ENCODE measurements at regions not wholly inside any gene's neighbourhood (a gene's known extent, or its start where the extent isn't known, plus 50 kb on each side); places are given as distances from the start of the nearest gene placed in this dataset.

DNA sequence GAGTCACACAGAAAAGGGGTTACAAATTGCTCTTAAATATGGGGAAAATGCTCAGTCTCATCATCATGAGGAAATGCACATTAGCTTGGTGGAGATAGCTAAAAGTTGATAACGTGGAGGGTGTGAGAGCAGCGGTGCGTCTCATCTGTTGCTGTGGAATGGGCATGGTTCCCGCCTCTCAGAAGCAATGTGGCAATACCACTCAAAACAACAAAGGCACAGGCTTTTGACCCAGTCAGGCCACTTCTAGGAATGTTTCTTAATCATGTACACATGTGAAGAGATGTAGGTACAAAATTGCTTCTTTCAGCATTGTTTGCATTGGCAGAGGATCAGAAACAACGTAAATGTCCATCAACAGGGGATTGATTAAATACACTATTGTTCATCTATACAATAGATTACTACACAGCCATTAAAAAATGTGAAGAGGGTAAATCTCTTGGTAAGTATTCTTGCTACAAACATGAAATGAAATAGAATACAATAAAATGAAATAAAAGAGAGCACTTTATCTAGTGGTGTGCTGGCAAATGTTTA is 212.6 kb upstream of the MSX2 start:
- no peak for ATAC-seq
- TF ChIP-seq, protein P1, sequence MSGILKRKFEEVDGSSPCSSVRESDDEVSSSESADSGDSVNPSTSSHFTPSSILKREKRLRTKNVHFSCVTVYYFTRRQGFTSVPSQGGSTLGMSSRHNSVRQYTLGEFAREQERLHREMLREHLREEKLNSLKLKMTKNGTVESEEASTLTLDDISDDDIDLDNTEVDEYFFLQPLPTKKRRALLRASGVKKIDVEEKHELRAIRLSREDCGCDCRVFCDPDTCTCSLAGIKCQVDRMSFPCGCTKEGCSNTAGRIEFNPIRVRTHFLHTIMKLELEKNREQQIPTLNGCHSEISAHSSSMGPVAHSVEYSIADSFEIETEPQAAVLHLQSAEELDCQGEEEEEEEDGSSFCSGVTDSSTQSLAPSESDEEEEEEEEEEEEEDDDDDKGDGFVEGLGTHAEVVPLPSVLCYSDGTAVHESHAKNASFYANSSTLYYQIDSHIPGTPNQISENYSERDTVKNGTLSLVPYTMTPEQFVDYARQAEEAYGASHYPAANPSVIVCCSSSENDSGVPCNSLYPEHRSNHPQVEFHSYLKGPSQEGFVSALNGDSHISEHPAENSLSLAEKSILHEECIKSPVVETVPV (CRISPR knock-in tag; IDR thresholded peaks at IDR 0.05) = no peak
- no peak for TF ChIP-seq ZNF565 (CRISPR knock-in tag; conservative IDR thresholded peaks at IDR 0.05; ENCODE audit: low read depth)

DNA sequence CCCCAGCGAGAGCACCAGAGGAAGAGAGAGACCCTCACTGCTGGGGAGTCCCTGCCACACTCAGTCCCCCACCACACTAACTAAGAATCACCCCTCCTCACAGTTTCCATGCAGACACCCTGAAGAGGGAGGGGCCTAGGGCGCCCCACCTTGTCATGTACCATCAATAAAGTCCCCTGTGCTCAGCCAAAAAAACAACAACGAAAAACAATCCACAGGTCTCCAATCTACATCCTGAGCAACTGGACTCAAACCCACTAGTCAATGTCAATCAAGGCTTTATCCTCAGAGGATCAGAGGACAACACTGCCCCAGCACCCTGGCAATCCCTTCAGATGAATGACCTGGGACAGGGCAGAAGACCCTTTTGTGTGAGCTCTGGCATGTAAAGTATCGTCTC is 210.1 kb upstream of the MSX2 start:
- TF ChIP-seq ARNTL (CRISPR knock-in tag; IDR thresholded peaks at IDR 0.05; ENCODE audit: borderline replicate concordance, low read depth) = no peak
- TF ChIP-seq, protein P1 (CRISPR knock-in tag; IDR thresholded peaks at IDR 0.05) = no peak
- TF ChIP-seq, protein P2, sequence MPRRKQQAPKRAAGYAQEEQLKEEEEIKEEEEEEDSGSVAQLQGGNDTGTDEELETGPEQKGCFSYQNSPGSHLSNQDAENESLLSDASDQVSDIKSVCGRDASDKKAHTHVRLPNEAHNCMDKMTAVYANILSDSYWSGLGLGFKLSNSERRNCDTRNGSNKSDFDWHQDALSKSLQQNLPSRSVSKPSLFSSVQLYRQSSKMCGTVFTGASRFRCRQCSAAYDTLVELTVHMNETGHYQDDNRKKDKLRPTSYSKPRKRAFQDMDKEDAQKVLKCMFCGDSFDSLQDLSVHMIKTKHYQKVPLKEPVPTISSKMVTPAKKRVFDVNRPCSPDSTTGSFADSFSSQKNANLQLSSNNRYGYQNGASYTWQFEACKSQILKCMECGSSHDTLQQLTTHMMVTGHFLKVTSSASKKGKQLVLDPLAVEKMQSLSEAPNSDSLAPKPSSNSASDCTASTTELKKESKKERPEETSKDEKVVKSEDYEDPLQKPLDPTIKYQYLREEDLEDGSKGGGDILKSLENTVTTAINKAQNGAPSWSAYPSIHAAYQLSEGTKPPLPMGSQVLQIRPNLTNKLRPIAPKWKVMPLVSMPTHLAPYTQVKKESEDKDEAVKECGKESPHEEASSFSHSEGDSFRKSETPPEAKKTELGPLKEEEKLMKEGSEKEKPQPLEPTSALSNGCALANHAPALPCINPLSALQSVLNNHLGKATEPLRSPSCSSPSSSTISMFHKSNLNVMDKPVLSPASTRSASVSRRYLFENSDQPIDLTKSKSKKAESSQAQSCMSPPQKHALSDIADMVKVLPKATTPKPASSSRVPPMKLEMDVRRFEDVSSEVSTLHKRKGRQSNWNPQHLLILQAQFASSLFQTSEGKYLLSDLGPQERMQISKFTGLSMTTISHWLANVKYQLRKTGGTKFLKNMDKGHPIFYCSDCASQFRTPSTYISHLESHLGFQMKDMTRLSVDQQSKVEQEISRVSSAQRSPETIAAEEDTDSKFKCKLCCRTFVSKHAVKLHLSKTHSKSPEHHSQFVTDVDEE (CRISPR knock-in tag; IDR thresholded peaks at IDR 0.05) = no peak
- no peak for TF ChIP-seq GLIS3 (CRISPR knock-in tag; IDR thresholded peaks at IDR 0.05)
- no peak for TF ChIP-seq CSDC2 (CRISPR knock-in tag; IDR thresholded peaks at IDR 0.05)
- no peak for TF ChIP-seq ZFP30 (CRISPR knock-in tag; IDR thresholded peaks at IDR 0.05)
- TF ChIP-seq BACH2 (CRISPR knock-in tag; IDR thresholded peaks at IDR 0.05; ENCODE audit: borderline replicate concordance) = no peak
- no peak for TF ChIP-seq ZNF565 (CRISPR knock-in tag; conservative IDR thresholded peaks at IDR 0.05; ENCODE audit: low read depth)
- no peak for TF ChIP-seq ESRRG (CRISPR knock-in tag; IDR thresholded peaks at IDR 0.05)
- no peak for TF ChIP-seq TCF4 (CRISPR knock-in tag; IDR thresholded peaks at IDR 0.05; ENCODE audit: borderline replicate concordance)
- TF ChIP-seq OSR1 (CRISPR knock-in tag; IDR thresholded peaks at IDR 0.05) = no peak
- TF ChIP-seq, protein P3, sequence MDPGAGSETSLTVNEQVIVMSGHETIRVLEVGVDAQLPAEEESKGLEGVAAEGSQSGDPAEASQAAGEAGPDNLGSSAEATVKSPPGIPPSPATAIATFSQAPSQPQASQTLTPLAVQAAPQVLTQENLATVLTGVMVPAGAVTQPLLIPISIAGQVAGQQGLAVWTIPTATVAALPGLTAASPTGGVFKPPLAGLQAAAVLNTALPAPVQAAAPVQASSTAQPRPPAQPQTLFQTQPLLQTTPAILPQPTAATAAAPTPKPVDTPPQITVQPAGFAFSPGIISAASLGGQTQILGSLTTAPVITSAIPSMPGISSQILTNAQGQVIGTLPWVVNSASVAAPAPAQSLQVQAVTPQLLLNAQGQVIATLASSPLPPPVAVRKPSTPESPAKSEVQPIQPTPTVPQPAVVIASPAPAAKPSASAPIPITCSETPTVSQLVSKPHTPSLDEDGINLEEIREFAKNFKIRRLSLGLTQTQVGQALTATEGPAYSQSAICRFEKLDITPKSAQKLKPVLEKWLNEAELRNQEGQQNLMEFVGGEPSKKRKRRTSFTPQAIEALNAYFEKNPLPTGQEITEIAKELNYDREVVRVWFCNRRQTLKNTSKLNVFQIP (CRISPR knock-in tag; IDR thresholded peaks at IDR 0.05; ENCODE audit: borderline replicate concordance, low read depth) = no peak
- TF ChIP-seq ISL1 (CRISPR knock-in tag; IDR thresholded peaks at IDR 0.05) = no peak
- TF ChIP-seq RARB (CRISPR knock-in tag; IDR thresholded peaks at IDR 0.05) = no peak
- no peak for TF ChIP-seq SNAI2 (CRISPR knock-in tag; IDR thresholded peaks at IDR 0.05)
- TF ChIP-seq, protein P4, sequence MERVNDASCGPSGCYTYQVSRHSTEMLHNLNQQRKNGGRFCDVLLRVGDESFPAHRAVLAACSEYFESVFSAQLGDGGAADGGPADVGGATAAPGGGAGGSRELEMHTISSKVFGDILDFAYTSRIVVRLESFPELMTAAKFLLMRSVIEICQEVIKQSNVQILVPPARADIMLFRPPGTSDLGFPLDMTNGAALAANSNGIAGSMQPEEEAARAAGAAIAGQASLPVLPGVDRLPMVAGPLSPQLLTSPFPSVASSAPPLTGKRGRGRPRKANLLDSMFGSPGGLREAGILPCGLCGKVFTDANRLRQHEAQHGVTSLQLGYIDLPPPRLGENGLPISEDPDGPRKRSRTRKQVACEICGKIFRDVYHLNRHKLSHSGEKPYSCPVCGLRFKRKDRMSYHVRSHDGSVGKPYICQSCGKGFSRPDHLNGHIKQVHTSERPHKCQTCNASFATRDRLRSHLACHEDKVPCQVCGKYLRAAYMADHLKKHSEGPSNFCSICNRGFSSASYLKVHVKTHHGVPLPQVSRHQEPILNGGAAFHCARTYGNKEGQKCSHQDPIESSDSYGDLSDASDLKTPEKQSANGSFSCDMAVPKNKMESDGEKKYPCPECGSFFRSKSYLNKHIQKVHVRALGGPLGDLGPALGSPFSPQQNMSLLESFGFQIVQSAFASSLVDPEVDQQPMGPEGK (CRISPR knock-in tag; IDR thresholded peaks at IDR 0.05; ENCODE audit: borderline replicate concordance) = no peak
- no peak for TF ChIP-seq ZFP3 (CRISPR knock-in tag; IDR thresholded peaks at IDR 0.05)
- TF ChIP-seq PPARA (CRISPR knock-in tag; IDR thresholded peaks at IDR 0.05; ENCODE audit: borderline replicate concordance) = no peak
- no peak for TF ChIP-seq ZNF8 (CRISPR knock-in tag; IDR thresholded peaks at IDR 0.05)
- ATAC-seq = no peak

DNA sequence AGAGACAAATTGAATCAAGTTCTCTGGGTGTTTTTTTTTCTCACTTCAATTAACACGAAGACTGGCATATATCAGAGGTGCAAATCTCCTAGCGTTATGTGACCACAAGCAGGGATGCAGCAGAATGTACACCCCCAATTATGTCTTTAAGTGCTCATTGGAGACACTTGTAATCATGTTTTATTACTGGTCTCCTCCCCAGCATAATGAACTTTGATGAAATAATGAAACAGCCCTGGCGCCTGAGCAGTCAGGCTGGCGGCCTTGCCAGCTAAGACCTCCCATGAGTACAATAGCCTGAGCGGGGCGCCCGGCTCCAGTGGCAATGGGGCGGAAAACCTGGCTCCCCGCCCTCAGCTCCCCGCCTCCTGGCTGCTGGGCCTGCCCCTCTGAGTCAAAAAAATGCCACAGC is 209.4 kb upstream of the MSX2 start:
- TF ChIP-seq ESRRG (CRISPR knock-in tag; IDR thresholded peaks at IDR 0.05) = no peak
- TF ChIP-seq BACH2 (CRISPR knock-in tag; IDR thresholded peaks at IDR 0.05; ENCODE audit: borderline replicate concordance) = no peak
- TF ChIP-seq ARNTL (CRISPR knock-in tag; IDR thresholded peaks at IDR 0.05; ENCODE audit: borderline replicate concordance, low read depth) = no peak
- TF ChIP-seq ZNF8 (CRISPR knock-in tag; IDR thresholded peaks at IDR 0.05) = no peak
- no peak for TF ChIP-seq PPARA (CRISPR knock-in tag; IDR thresholded peaks at IDR 0.05; ENCODE audit: borderline replicate concordance)
- TF ChIP-seq ZNF70 (CRISPR knock-in tag; IDR thresholded peaks at IDR 0.05) = no peak
- TF ChIP-seq ZNF565 (CRISPR knock-in tag; conservative IDR thresholded peaks at IDR 0.05; ENCODE audit: low read depth) = no peak
- TF ChIP-seq, protein P1 (CRISPR knock-in tag; IDR thresholded peaks at IDR 0.05) = no peak
- no peak for ATAC-seq

Measured in SK-N-SH treated with all-trans-retinoic acid at 6 μM for 48 hours (cell line).